Keratinocyte (primary cell): ENCODE measurements at regions not wholly inside any gene's neighbourhood (a gene's known extent, or its start where the extent isn't known, plus 50 kb on each side); places are given as distances from the start of the nearest gene placed in this dataset.

Source experiments
- EZH2 ChIP-seq: IDR thresholded peaks from one replicate; pipeline ENCODE4 v1.6.1; 2012; ENCODE audit warnings: inconsistent platforms, mild to moderate bottlenecking, low read length, moderate library complexity
- TF ChIP-seq, protein P1 (sequence below), 3 experiments: IDR thresholded peaks in 1 of 3; conservative IDR thresholded peaks in 1 of 3; optimal IDR thresholded peaks in 1 of 3; 2 replicates in 2 of 3; 3 replicates in 1 of 3; pipeline versions ENCODE3 to v1.5.1; 2011; ENCODE audit warnings: low read length in 3 of 3, mild to moderate bottlenecking in 3 of 3, moderate library complexity in 2 of 3, control low read depth in 1 of 3, inconsistent platforms in 1 of 3; ENCODE audit not compliant: insufficient read depth in 2 of 3; ENCODE audit errors: extremely low read depth in 1 of 3

DNA sequence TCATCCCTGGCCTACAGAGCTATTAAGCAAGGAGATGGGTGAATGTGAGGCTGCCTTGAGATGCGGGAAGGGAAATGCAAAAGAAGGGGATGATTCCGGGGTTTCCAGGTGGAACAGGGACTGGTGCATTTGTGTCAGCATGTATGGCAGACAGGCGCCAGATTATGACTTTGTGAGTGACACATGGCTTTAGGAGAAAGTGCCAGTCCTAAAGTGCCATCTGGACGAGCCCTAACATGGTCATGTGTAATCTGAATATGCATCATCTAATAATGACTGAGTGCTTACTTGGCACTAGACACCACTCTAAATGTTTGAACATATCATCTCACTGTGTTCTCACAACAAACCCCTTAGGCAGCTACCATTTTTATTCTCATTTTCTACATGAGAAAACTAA, 195.0 kb upstream of the TSHZ2 start:
- TF ChIP-seq, protein P1, sequence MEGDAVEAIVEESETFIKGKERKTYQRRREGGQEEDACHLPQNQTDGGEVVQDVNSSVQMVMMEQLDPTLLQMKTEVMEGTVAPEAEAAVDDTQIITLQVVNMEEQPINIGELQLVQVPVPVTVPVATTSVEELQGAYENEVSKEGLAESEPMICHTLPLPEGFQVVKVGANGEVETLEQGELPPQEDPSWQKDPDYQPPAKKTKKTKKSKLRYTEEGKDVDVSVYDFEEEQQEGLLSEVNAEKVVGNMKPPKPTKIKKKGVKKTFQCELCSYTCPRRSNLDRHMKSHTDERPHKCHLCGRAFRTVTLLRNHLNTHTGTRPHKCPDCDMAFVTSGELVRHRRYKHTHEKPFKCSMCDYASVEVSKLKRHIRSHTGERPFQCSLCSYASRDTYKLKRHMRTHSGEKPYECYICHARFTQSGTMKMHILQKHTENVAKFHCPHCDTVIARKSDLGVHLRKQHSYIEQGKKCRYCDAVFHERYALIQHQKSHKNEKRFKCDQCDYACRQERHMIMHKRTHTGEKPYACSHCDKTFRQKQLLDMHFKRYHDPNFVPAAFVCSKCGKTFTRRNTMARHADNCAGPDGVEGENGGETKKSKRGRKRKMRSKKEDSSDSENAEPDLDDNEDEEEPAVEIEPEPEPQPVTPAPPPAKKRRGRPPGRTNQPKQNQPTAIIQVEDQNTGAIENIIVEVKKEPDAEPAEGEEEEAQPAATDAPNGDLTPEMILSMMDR (optimal IDR thresholded peaks at IDR 0.05 in 1 of 3, IDR thresholded peaks at IDR 0.05 in 1 of 3, conservative IDR thresholded peaks at IDR 0.05 in 1 of 3; ENCODE audit: extremely low read depth in 1 of 3, insufficient read depth in 2 of 3, low read length in 3 of 3): no peak
- no peak for TF ChIP-seq EZH2
